T-cell (primary cell): ENCODE measurements at regions not wholly inside any gene's neighbourhood (a gene's known extent, or its start where the extent isn't known, plus 50 kb on each side); places are given as distances from the start of the nearest gene placed in this dataset.

ENCODE experiments used
- ATAC-seq, 4 experiments: fragments of 200-7000 bp in 3 of 4; fragments of 150-1000 bp in 1 of 4; cut with Tn5 transposase; replicated peaks in 1 of 4; 1 replicate in 3 of 4; 2 replicates in 1 of 4; pipeline ENCODE4 v1.10.0; 2021; ENCODE audit warnings: moderate library complexity in 3 of 4, mild to moderate bottlenecking in 2 of 4, moderate number of reproducible peaks in 1 of 4
- CTCF ChIA-PET, 2 donors: fragments of 300-600 bp; sonication (Branson Sonifier 250); formaldehyde crosslinking; loops; one replicate each; lab custom pipeline; 2022; ENCODE audit warnings: antibody characterized with exemption in 2 of 2; lab: Charles Lee
- POLR2A ChIA-PET, 2 donors: fragments of 300-600 bp; sonication (Branson Sonifier 250); formaldehyde crosslinking; loops; one replicate each; lab custom pipeline; 2022; ENCODE audit warnings: antibody characterized with exemption in 2 of 2; lab: Charles Lee
- DNase-seq, 35 experiments: peaks; one replicate each; pipeline versions ENCODE4 v3.0.0 to v3.0.0-alpha.2; 2013 to 2023
- H3K27ac ChIP-seq: one replicate; pipeline ENCODE4 v1.5.1; 2013; ENCODE audit warnings: low read length
- H3K27me3 ChIP-seq, 2 experiments: replicated peaks in 1 of 2; 1 replicate in 1 of 2; 2 replicates in 1 of 2; pipeline versions ENCODE4 v1.6.1 to v1.7.0; 2013; ENCODE audit warnings: low read length in 1 of 2, mixed read lengths in 1 of 2; ENCODE audit not compliant: control insufficient read depth in 2 of 2, insufficient read depth in 2 of 2; ENCODE audit errors: extremely low read depth in 1 of 2
- H3K36me3 ChIP-seq, 2 donors: 1 replicate in 1 of 2; 2 replicates in 1 of 2; pipeline versions ENCODE4 v1.6.1 to v1.7.0; 2013; ENCODE audit warnings: low read length in 1 of 2; ENCODE audit not compliant: control insufficient read depth in 2 of 2, insufficient read depth in 1 of 2; ENCODE audit errors: extremely low read depth in 1 of 2
- H3K4me1 ChIP-seq, 2 experiments: 1 replicate in 1 of 2; 2 replicates in 1 of 2; pipeline versions ENCODE4 v1.6.1 to v1.7.0; 2013; ENCODE audit warnings: low read length in 2 of 2, mixed read lengths in 1 of 2; ENCODE audit not compliant: insufficient read depth in 2 of 2, control insufficient read depth in 1 of 2; ENCODE audit errors: extremely low read depth in 1 of 2
- H3K4me3 ChIP-seq, 2 donors: 1 replicate in 1 of 2; 2 replicates in 1 of 2; pipeline versions ENCODE4 v1.5.1 to v1.7.0; 2013; ENCODE audit warnings: mild to moderate bottlenecking in 2 of 2, low read length in 1 of 2, moderate library complexity in 1 of 2; ENCODE audit not compliant: control insufficient read depth in 1 of 2; ENCODE audit errors: extremely low read depth in 1 of 2
- H3K9me3 ChIP-seq: 2 replicates; pipeline ENCODE4 v1.7.0; 2013
- H3K27ac Mint-ChIP-seq, 2 donors: one replicate each; pipeline ENCODE4 v1.8.0; 2020 to 2021; ENCODE audit warnings: mild to moderate bottlenecking in 2 of 2, mixed read lengths in 2 of 2
- H3K27me3 Mint-ChIP-seq, 2 donors: one replicate each; pipeline ENCODE4 v1.8.0; 2021 to 2022; ENCODE audit warnings: mixed read lengths in 2 of 2
- H3K36me3 Mint-ChIP-seq: one replicate; pipeline ENCODE4 v1.8.0; 2021; ENCODE audit warnings: mixed read lengths
- H3K4me1 Mint-ChIP-seq, 3 donors: one replicate each; pipeline ENCODE4 v1.8.0; 2020 to 2022; ENCODE audit warnings: mixed read lengths in 3 of 3, mild to moderate bottlenecking in 1 of 3
- H3K4me3 Mint-ChIP-seq, 3 donors: one replicate each; pipeline ENCODE4 v1.8.0; 2020 to 2022; ENCODE audit warnings: mild to moderate bottlenecking in 3 of 3, mixed read lengths in 3 of 3, moderate library complexity in 3 of 3
- H3K9me3 Mint-ChIP-seq, 3 donors: one replicate each; pipeline ENCODE4 v1.8.0; 2020 to 2022; ENCODE audit warnings: mixed read lengths in 3 of 3
- WGBS: methylation state at CpG from one replicate; pipeline ENCODE4 v1.1.5; 2013; ENCODE audit warnings: missing lambda C conversion rate; ENCODE audit not compliant: insufficient coverage; 5-methylcytosine and 5-hydroxymethylcytosine counted together

GRCh38 chr20:39312676-39313075 lies 350.5 kb downstream of the DHX35 start:
- Histone ChIP-seq H3K27me3 (peaks cover 3 to 6% of the 10 kb centered on the region in 2 experiments), H3K4me1 (no peaks in the 10 kb centered on the region), H3K36me3 (no peaks in the 10 kb centered on the region), H3K27ac (no peak overlapping the region), H3K9me3 (no peaks in the 10 kb centered on the region), H3K4me3 (no peak overlapping the region)
- H3K4me3 Mint-ChIP-seq, result no peak overlapping the region
- no peaks in the 10 kb centered on the region for H3K4me1 Mint-ChIP-seq
- peaks cover 8 to 24% of the 10 kb centered on the region in 2 donors for H3K27me3 Mint-ChIP-seq
- ChIA-PET POLR2A (no interaction called here), CTCF (no interaction called here)
- H3K36me3 Mint-ChIP-seq, result no peaks in the 10 kb centered on the region
- DNase-seq, result no peak
- H3K9me3 Mint-ChIP-seq, result peaks cover 0 to 9% (median 3%) of the 10 kb centered on the region in 3 donors
- no peak for ATAC-seq
- no peak overlapping the region for H3K27ac Mint-ChIP-seq

- WGBS, result no CpG with 5 or more reads among the region's 1 CpG
- ChIA-PET CTCF (no interaction called here), POLR2A (no interaction called here)
- Histone ChIP-seq H3K27me3 (peaks cover 3 to 6% of the 10 kb centered on the region in 2 experiments), H3K36me3 (no peaks in the 10 kb centered on the region), H3K4me3 (no peak overlapping the region), H3K4me1 (no peaks in the 10 kb centered on the region), H3K27ac (no peak overlapping the region), H3K9me3 (no peaks in the 10 kb centered on the region)
- Mint-ChIP-seq H3K4me3 (no peak overlapping the region), H3K27me3 (peaks cover 6 to 24% of the 10 kb centered on the region in 2 donors), H3K9me3 (peaks cover 3 to 5% (median 4%) of the 10 kb centered on the region in 3 donors), H3K36me3 (no peaks in the 10 kb centered on the region), H3K4me1 (no peaks in the 10 kb centered on the region), H3K27ac (no peak overlapping the region)
- ATAC-seq (no peak), DNase-seq (no peak)
These were observed 349.8 kb downstream of the DHX35 start for GRCh38 chr20:39311851-39312506.

GRCh38 chr20:39310363-39310995 lies 348.3 kb downstream of the DHX35 start:
- H3K36me3 ChIP-seq, result no peaks in the 10 kb centered on the region
- H3K27ac ChIP-seq, result no peak overlapping the region
- no peak for ATAC-seq
- no peaks in the 10 kb centered on the region for H3K9me3 ChIP-seq
- Mint-ChIP-seq H3K36me3 (no peaks in the 10 kb centered on the region), H3K4me3 (no peak overlapping the region), H3K9me3 (peaks cover 3 to 5% (median 4%) of the 10 kb centered on the region in 3 donors), H3K27me3 (peaks cover 5 to 17% of the 10 kb centered on the region in 2 donors), H3K27ac (no peak overlapping the region), H3K4me1 (no peaks in the 10 kb centered on the region)
- no peak for DNase-seq
- no peak overlapping the region for H3K4me3 ChIP-seq
- no peaks in the 10 kb centered on the region for H3K4me1 ChIP-seq
- WGBS, result 67% methylated on average over 8 of the region's 9 CpGs
- CTCF ChIA-PET, result no interaction called here
- peaks cover 3 to 6% of the 10 kb centered on the region in 2 experiments for H3K27me3 ChIP-seq
- POLR2A ChIA-PET, result no interaction called here

- no peaks in the 10 kb centered on the region for H3K36me3 ChIP-seq
- POLR2A ChIA-PET, result no interaction called here
- Mint-ChIP-seq H3K27ac (no peak overlapping the region), H3K36me3 (no peaks in the 10 kb centered on the region), H3K4me3 (no peak overlapping the region), H3K4me1 (no peaks in the 10 kb centered on the region), H3K27me3 (peaks cover 4 to 13% of the 10 kb centered on the region in 2 donors), H3K9me3 (peaks cover 3 to 5% (median 4%) of the 10 kb centered on the region in 3 donors)
- H3K4me1 ChIP-seq, result no peaks in the 10 kb centered on the region
- no peak overlapping the region for H3K4me3 ChIP-seq
- no peaks in the 10 kb centered on the region for H3K9me3 ChIP-seq
- H3K27ac ChIP-seq, result no peak overlapping the region
- DNase-seq (no peak), ATAC-seq (no peak)
- peaks cover 3 to 6% of the 10 kb centered on the region in 2 experiments for H3K27me3 ChIP-seq
- CTCF ChIA-PET, result no interaction called here
These were observed 347.3 kb downstream of the DHX35 start for GRCh38 chr20:39309458-39309857.

GRCh38 chr20:39302312-39302711 lies 340.2 kb downstream of the DHX35 start:
- ATAC-seq (no peak), DNase-seq (no peak)
- no peaks in the 10 kb centered on the region for H3K36me3 ChIP-seq
- CTCF ChIA-PET, result no interaction called here
- peaks cover 0 to 3% of the 10 kb centered on the region in 2 donors for H3K27me3 Mint-ChIP-seq
- no peaks in the 10 kb centered on the region for H3K4me1 ChIP-seq
- H3K9me3 ChIP-seq, result no peaks in the 10 kb centered on the region
- no peak overlapping the region for H3K4me3 ChIP-seq
- H3K4me1 Mint-ChIP-seq, result no peaks in the 10 kb centered on the region
- H3K36me3 Mint-ChIP-seq, result no peaks in the 10 kb centered on the region
- H3K9me3 Mint-ChIP-seq, result peaks cover 0 to under 1% (median 0%) of the 10 kb centered on the region in 3 donors
- H3K27ac Mint-ChIP-seq, result no peak overlapping the region
- H3K4me3 Mint-ChIP-seq, result no peak overlapping the region
- peaks cover 0 to 6% of the 10 kb centered on the region in 2 experiments for H3K27me3 ChIP-seq
- H3K27ac ChIP-seq, result no peak overlapping the region
- POLR2A ChIA-PET, result no interaction called here
- 57% methylated on average over 1 of the region's 4 CpGs for WGBS

- Histone ChIP-seq H3K4me3 (no peak overlapping the region), H3K36me3 (no peaks in the 10 kb centered on the region), H3K27ac (no peak overlapping the region), H3K4me1 (no peaks in the 10 kb centered on the region), H3K27me3 (peaks cover 0 to 6% of the 10 kb centered on the region in 2 experiments), H3K9me3 (no peaks in the 10 kb centered on the region)
- no peaks in the 10 kb centered on the region for H3K36me3 Mint-ChIP-seq
- no peak overlapping the region for H3K27ac Mint-ChIP-seq
- ATAC-seq (no peak), DNase-seq (no peak)
- no peaks in the 10 kb centered on the region for H3K4me1 Mint-ChIP-seq
- H3K9me3 Mint-ChIP-seq, result no peaks in the 10 kb centered on the region
- H3K4me3 Mint-ChIP-seq, result no peak overlapping the region
- ChIA-PET CTCF (no interaction called here), POLR2A (no interaction called here)
- no CpG with 5 or more reads among the region's 2 CpGs for WGBS
- peaks cover 0 to 3% of the 10 kb centered on the region in 2 donors for H3K27me3 Mint-ChIP-seq
These were observed 337.6 kb downstream of the DHX35 start for GRCh38 chr20:39299783-39300182.
